WI38 (cell line): ENCODE measurements at regions not wholly inside any gene's neighbourhood (a gene's known extent, or its start where the extent isn't known, plus 50 kb on each side); places are given as distances from the start of the nearest gene placed in this dataset.
"Not testable (repeated sequence)": the region's sequence is repeated elsewhere in the genome, so short reads cannot be mapped to it uniquely, and the experiment has no call there.

Experiments used
- H3K4me3 ChIP-seq: 2 replicates; pipeline ENCODE4 v1.5.1; 2011; ENCODE audit warnings: low read depth, mild to moderate bottlenecking, control low read depth, low read length
- TF ChIP-seq, protein P1 (sequence below): IDR thresholded peaks from 2 replicates; pipeline ENCODE4 v1.5.1; 2012; ENCODE audit warnings: low read depth, mild to moderate bottlenecking, control low read depth, low read length

GRCh38 chr3:162722337-162722736, 1225.7 kb downstream of the OTOL1 start:
- no peak overlapping the region for H3K4me3 ChIP-seq
- TF ChIP-seq, protein P1, sequence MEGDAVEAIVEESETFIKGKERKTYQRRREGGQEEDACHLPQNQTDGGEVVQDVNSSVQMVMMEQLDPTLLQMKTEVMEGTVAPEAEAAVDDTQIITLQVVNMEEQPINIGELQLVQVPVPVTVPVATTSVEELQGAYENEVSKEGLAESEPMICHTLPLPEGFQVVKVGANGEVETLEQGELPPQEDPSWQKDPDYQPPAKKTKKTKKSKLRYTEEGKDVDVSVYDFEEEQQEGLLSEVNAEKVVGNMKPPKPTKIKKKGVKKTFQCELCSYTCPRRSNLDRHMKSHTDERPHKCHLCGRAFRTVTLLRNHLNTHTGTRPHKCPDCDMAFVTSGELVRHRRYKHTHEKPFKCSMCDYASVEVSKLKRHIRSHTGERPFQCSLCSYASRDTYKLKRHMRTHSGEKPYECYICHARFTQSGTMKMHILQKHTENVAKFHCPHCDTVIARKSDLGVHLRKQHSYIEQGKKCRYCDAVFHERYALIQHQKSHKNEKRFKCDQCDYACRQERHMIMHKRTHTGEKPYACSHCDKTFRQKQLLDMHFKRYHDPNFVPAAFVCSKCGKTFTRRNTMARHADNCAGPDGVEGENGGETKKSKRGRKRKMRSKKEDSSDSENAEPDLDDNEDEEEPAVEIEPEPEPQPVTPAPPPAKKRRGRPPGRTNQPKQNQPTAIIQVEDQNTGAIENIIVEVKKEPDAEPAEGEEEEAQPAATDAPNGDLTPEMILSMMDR: no peak

GRCh38 chr3:162722796-162723195, 1226.2 kb downstream of the OTOL1 start:
- not testable (repeated sequence) for H3K4me3 ChIP-seq

DNA sequence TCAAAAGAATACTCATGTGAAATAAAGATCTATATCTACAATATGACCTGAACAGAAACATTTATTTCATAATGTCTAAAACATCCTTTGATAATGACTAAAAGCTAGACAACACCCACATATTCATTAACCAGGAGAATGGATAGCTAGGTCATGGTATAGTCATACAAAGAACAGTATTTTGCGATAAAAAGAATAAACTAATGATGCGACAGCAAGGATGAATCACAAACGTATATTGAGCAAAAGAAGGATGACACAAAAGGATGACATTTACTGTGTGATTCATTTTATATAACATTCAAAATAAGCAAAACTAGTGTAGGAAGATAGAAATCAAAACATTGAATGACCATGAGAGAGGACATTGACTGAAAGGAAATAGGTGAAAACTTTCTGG, 1233.1 kb downstream of the OTOL1 start:
- TF ChIP-seq, protein P1: no peak
- H3K4me3 ChIP-seq: no peak overlapping the region

GRCh38 chr3:162731961-162732360, 1235.4 kb downstream of the OTOL1 start:
- not testable (repeated sequence) for H3K4me3 ChIP-seq

DNA sequence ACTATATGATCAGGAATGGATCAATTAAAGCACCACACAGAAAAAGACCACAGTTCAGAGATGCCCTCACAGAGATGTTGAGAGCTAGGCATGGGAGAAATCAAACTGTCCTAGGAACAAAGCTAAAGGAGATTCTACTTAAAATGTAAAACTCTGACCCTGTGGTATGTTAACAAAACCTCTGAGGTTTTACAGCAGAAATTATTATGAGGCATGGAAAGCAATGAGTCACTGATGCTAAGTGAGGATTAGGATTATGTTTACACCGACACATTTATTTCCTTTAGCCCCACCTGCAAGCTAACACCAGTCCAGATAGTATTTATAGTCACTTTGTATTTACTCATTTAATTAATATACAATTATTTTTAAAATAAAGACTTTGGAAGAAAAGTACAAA, 1242.2 kb downstream of the OTOL1 start:
- no peak overlapping the region for H3K4me3 ChIP-seq
- TF ChIP-seq, protein P1: no peak

- TF ChIP-seq, protein P1: no peak
- H3K4me3 ChIP-seq: no peak overlapping the region
Observed at GRCh38 chr3:162740941-162741596, 1244.5 kb downstream of the OTOL1 start.

- TF ChIP-seq, protein P1: no peak
- no peak overlapping the region for H3K4me3 ChIP-seq
Observed at GRCh38 chr3:162742159-162742717, 1245.6 kb downstream of the OTOL1 start.

- H3K4me3 ChIP-seq: no peak overlapping the region
- TF ChIP-seq, protein P1: no peak
Observed at GRCh38 chr3:162743091-162743490, 1246.5 kb downstream of the OTOL1 start.
